ENCODE measurements at regions not wholly inside any gene's neighbourhood (a gene's known extent, or its start where the extent isn't known, plus 50 kb on each side); places are given as distances from the start of the nearest gene placed in this dataset.
"Not testable (repeated sequence)": the region's sequence is repeated elsewhere in the genome, so short reads cannot be mapped to it uniquely, and the experiment has no call there.

DNA sequence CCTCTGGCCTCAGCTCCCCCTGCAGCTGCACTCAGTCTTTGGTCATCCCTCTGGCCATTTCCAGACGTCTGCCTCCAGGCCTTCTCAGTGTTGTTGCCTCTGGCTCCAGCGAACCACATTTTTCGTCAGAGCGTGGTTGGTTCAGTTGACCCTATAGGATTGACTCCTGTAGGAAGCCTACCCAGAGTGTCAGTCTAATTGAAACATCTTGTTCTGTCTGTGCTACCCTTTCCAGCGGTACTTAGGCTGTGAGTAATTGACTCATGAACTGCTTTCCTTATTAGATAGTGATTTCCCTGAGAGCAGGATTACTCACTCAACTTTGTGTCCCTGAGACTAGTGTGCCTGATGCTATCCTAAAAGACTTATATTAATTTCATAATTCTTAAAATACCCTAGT, 373.2 kb downstream of the ATP23 start:
- Histone ChIP-seq H3K4me1 (ENCODE audit: insufficient read depth, insufficient read length) (no peaks in the 10 kb centered on the region), H3K27me3 (ENCODE audit: insufficient read depth, insufficient read length) (no peaks in the 10 kb centered on the region), H3K36me3 (ENCODE audit: insufficient read depth, insufficient read length, low read length) (no peaks in the 10 kb centered on the region), H3K4me3 (ENCODE audit: insufficient read length, low read depth) (no peak overlapping the region), H3K9me3 (ENCODE audit: insufficient read depth, low read length) (peaks cover 8% of the 10 kb centered on the region; the same call in 1 of the 2 replicates), H3K9ac (ENCODE audit: insufficient read length, low read depth) (no peak overlapping the region)
- TF ChIP-seq SUZ12 (IDR thresholded peaks at IDR 0.05; ENCODE audit: extremely low read depth, insufficient read depth, insufficient read length) (no peak), YY1 (IDR thresholded peaks at IDR 0.05; ENCODE audit: insufficient read depth, insufficient read length) (no peak), ZNF274 (IDR thresholded peaks at IDR 0.05; ENCODE audit: low read depth, low read length) (no peak)
- DNase-seq (ENCODE audit: low read depth, low spot score): no peak

DNA sequence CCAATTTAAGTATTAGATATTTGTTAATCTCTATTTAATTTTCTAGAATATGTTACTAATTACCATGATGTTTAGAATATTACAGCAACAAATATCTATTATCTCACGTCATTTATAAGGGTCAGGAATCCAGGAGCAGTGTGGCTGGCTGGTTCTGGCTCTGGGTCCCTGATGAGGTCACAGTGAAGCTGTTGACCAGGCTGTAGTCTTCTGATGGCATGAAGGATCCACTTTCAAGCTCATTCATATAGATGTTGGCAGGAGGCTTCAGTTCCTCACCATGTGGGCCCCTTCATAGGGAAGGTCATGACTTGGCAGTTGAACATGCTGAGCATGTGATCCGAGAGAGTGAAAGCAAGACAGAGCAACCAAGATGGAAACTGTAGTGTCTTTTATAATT, 375.6 kb downstream of the ATP23 start:
- Histone ChIP-seq H3K9ac (ENCODE audit: insufficient read length, low read depth) (no peak overlapping the region), H3K36me3 (ENCODE audit: insufficient read depth, insufficient read length, low read length) (no peaks in the 10 kb centered on the region), H3K4me1 (ENCODE audit: insufficient read depth, insufficient read length) (no peaks in the 10 kb centered on the region), H3K27me3 (ENCODE audit: insufficient read depth, insufficient read length) (no peaks in the 10 kb centered on the region), H3K4me3 (ENCODE audit: insufficient read length, low read depth) (no peak overlapping the region), H3K9me3 (ENCODE audit: insufficient read depth, low read length) (peaks cover 8% of the 10 kb centered on the region; the same call in 1 of the 2 replicates)
- no peak for DNase-seq (ENCODE audit: low read depth, low spot score)
- TF ChIP-seq YY1 (IDR thresholded peaks at IDR 0.05; ENCODE audit: insufficient read depth, insufficient read length) (no peak), SUZ12 (IDR thresholded peaks at IDR 0.05; ENCODE audit: extremely low read depth, insufficient read depth, insufficient read length) (no peak), ZNF274 (IDR thresholded peaks at IDR 0.05; ENCODE audit: low read depth, low read length) (no peak)

DNA sequence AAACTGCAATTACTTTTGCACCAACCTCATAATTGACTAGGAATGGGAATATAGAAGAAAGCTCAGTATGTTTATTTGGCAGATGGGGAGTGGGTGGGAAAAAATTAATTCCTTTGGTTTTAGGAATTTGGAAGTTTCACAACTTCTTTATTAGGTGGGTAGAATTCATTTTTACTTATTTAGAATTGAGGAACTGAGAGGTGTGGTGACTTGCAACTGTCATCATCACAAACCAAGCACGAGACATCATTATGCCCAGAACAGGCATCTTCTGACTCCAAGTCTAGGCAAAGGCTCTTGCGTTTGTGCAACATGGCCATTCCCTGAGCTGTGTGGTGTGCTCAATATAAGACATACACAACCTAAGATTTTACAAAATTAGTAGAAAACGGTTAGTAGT, 380.0 kb downstream of the ATP23 start:
- peaks cover 8% of the 10 kb centered on the region; the same call in 1 of the 2 replicates for H3K9me3 ChIP-seq (ENCODE audit: insufficient read depth, low read length)
- H3K4me1 ChIP-seq (ENCODE audit: insufficient read depth, insufficient read length): no peaks in the 10 kb centered on the region

DNA sequence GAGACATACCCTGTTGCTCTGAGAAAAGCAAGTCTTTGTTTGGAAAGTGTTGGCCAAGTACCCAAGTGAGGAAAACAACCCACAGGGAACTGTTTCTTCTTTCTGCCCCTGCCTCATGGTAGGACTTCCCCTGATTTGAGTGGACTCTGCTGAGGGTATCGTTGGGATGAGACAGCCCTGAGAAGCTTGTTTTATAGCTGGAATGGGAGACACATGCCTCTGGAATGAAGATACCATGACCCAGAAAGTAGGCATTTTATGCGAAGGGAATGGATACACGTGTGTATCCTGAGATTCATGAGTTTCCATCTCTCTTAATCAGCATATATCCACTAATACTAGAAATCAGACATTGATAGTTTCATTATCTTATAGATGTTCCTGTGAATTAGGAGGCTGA, 382.3 kb downstream of the ATP23 start:
- no peaks in the 10 kb centered on the region for H3K4me1 ChIP-seq (ENCODE audit: insufficient read depth, insufficient read length)
- TF ChIP-seq ZNF274 (IDR thresholded peaks at IDR 0.05; ENCODE audit: low read depth, low read length) (no peak), YY1 (IDR thresholded peaks at IDR 0.05; ENCODE audit: insufficient read depth, insufficient read length) (no peak), SUZ12 (IDR thresholded peaks at IDR 0.05; ENCODE audit: extremely low read depth, insufficient read depth, insufficient read length) (no peak)
- H3K9ac ChIP-seq (ENCODE audit: insufficient read length, low read depth): no peak overlapping the region
- no peak overlapping the region for H3K4me3 ChIP-seq (ENCODE audit: insufficient read length, low read depth)
- peaks cover 4% of the 10 kb centered on the region; the same call in 1 of the 2 replicates for H3K9me3 ChIP-seq (ENCODE audit: insufficient read depth, low read length)
- DNase-seq (ENCODE audit: low read depth, low spot score): no peak
- no peaks in the 10 kb centered on the region for H3K36me3 ChIP-seq (ENCODE audit: insufficient read depth, insufficient read length, low read length)
- no peaks in the 10 kb centered on the region for H3K27me3 ChIP-seq (ENCODE audit: insufficient read depth, insufficient read length)

More for the DNA sequence above, 380.0 kb downstream of the ATP23 start:
- TF ChIP-seq SUZ12 (IDR thresholded peaks at IDR 0.05; ENCODE audit: extremely low read depth, insufficient read depth, insufficient read length) (no peak), YY1 (IDR thresholded peaks at IDR 0.05; ENCODE audit: insufficient read depth, insufficient read length) (no peak), ZNF274 (IDR thresholded peaks at IDR 0.05; ENCODE audit: low read depth, low read length) (no peak)
- no peaks in the 10 kb centered on the region for H3K36me3 ChIP-seq (ENCODE audit: insufficient read depth, insufficient read length, low read length)
- H3K4me3 ChIP-seq (ENCODE audit: insufficient read length, low read depth): no peak overlapping the region
- no peak for DNase-seq (ENCODE audit: low read depth, low spot score)
- no peaks in the 10 kb centered on the region for H3K27me3 ChIP-seq (ENCODE audit: insufficient read depth, insufficient read length)
- H3K9ac ChIP-seq (ENCODE audit: insufficient read length, low read depth): no peak overlapping the region

DNA sequence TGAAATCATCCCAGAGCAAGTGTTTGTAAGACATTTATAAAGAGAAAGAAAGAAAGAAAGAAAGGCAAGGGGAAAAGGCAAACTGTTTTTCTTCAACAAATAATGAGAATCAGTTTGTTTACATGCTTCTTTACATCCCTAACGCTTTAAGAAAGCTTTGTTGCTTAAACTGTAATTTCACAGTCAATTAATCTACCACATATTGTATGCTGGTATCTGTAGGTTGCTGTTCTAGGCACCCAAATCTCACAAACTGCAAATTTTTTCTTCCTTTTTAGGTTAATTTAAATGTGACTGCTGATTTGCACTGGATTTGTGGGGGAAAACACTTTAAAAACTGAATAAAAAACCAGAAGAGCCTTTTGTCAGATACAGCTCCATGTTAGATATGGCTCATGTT, 384.2 kb downstream of the ATP23 start:
- H3K36me3 ChIP-seq (ENCODE audit: insufficient read depth, insufficient read length, low read length): no peaks in the 10 kb centered on the region
- H3K9ac ChIP-seq (ENCODE audit: insufficient read length, low read depth): no peak overlapping the region
- H3K4me3 ChIP-seq (ENCODE audit: insufficient read length, low read depth): no peak overlapping the region
- H3K9me3 ChIP-seq (ENCODE audit: insufficient read depth, low read length): no peaks in the 10 kb centered on the region
- TF ChIP-seq SUZ12 (IDR thresholded peaks at IDR 0.05; ENCODE audit: extremely low read depth, insufficient read depth, insufficient read length) (no peak), ZNF274 (IDR thresholded peaks at IDR 0.05; ENCODE audit: low read depth, low read length) (no peak)
- no peaks in the 10 kb centered on the region for H3K27me3 ChIP-seq (ENCODE audit: insufficient read depth, insufficient read length)
- no peaks in the 10 kb centered on the region for H3K4me1 ChIP-seq (ENCODE audit: insufficient read depth, insufficient read length)
- DNase-seq (ENCODE audit: low read depth, low spot score): no peak

DNA sequence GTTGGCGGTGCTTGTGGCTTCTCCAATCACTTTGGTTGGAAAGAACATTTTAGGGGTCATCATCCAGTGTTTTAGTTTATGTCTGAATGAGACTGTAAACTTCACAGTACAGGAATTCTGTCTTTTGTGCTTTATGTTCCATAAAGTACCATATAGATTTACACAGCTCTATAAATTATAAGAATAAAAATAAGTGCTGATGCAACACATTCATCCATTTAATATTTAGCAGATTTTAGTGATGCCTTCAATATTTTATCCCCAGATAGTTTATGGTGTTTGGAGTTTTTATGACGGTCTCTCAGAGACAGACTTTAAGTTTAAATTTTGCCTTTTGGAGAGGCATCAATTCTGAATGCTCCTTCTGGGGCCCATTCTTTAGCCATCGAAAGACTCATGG, 385.2 kb downstream of the ATP23 start:
- H3K9ac ChIP-seq (ENCODE audit: insufficient read length, low read depth): no peak overlapping the region
- no peaks in the 10 kb centered on the region for H3K9me3 ChIP-seq (ENCODE audit: insufficient read depth, low read length)
- no peak for TF ChIP-seq ZNF274 (IDR thresholded peaks at IDR 0.05; ENCODE audit: low read depth, low read length)
- no peak for TF ChIP-seq SUZ12 (IDR thresholded peaks at IDR 0.05; ENCODE audit: extremely low read depth, insufficient read depth, insufficient read length)
- TF ChIP-seq YY1 (IDR thresholded peaks at IDR 0.05; ENCODE audit: insufficient read depth, insufficient read length): no peak
- DNase-seq (ENCODE audit: low read depth, low spot score): no peak
- no peaks in the 10 kb centered on the region for H3K36me3 ChIP-seq (ENCODE audit: insufficient read depth, insufficient read length, low read length)
- no peaks in the 10 kb centered on the region for H3K27me3 ChIP-seq (ENCODE audit: insufficient read depth, insufficient read length)
- no peaks in the 10 kb centered on the region for H3K4me1 ChIP-seq (ENCODE audit: insufficient read depth, insufficient read length)
- H3K4me3 ChIP-seq (ENCODE audit: insufficient read length, low read depth): no peak overlapping the region

DNA sequence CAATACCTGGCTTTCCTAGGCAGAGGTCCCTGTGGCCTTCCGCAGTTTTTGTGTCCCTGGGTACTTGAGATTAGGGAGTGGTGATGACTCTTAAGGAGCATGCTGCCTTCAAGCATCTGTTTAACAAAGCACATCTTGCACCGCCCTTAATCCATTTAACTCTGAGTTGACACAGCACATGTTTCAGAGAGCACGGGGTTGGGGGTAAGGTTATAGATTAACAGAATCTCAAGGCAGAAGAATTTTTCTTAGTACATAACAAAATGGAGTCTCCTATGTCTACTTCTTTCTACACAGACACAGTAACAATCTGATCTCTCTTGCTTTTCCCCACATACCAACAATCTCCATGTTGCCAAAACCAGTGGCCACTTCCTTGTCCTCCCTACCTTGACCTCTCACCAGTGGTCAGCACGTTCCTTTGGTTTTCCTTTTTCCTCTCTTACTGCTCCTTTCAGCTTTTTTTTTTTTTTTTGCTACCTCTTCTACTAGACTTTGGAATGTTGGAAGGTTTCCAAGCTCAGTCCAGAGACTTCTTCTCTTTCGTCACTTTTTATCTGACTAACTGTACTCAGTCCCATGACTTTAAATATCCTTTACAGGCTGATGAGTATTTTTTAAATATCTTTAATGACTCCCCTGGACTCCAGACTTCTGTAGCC, 395.3 kb downstream of the ATP23 start:
- H3K4me3 ChIP-seq (ENCODE audit: insufficient read length, low read depth); H3K36me3 ChIP-seq (ENCODE audit: insufficient read depth, insufficient read length, low read length); H3K9ac ChIP-seq (ENCODE audit: insufficient read length, low read depth); DNase-seq (ENCODE audit: low read depth, low spot score); H3K4me1 ChIP-seq (ENCODE audit: insufficient read depth, insufficient read length); H3K9me3 ChIP-seq (ENCODE audit: insufficient read depth, low read length); H3K27me3 ChIP-seq (ENCODE audit: insufficient read depth, insufficient read length): not testable (repeated sequence)

DNA sequence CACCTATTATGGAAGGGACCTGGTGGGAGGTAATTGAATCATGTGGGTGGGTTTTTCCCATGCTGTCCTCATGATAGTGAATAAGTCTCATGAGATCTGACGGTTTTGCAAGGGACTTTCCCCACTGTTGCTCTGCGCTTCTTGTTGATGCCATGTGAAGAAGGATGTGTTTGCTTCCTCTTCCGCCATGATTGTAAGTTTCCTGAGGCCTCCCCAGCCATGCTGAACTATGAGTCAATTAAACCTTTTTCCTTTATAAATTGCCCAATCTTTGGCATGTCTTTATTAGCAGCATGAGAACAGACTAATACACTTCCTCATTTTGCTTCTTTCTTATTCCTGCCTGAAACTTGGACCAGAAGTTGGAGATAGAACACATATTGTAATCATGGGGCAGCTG, 396.2 kb downstream of the ATP23 start:
- H3K4me1 ChIP-seq (ENCODE audit: insufficient read depth, insufficient read length); H3K9ac ChIP-seq (ENCODE audit: insufficient read length, low read depth); H3K4me3 ChIP-seq (ENCODE audit: insufficient read length, low read depth); H3K27me3 ChIP-seq (ENCODE audit: insufficient read depth, insufficient read length); DNase-seq (ENCODE audit: low read depth, low spot score); H3K9me3 ChIP-seq (ENCODE audit: insufficient read depth, low read length); H3K36me3 ChIP-seq (ENCODE audit: insufficient read depth, insufficient read length, low read length): not testable (repeated sequence)
